Stimulated activated naive CD8-positive, alpha-beta T cell treated with anti-CD3 and anti-CD28 coated beads, Interleukin-15, Interleukin-2, amounts not matched to agents 100 ng/mL and 50 ng/mL, for 24 hours (primary cell): ENCODE measurements at regions not wholly inside any gene's neighbourhood (a gene's known extent, or its start where the extent isn't known, plus 50 kb on each side); places are given as distances from the start of the nearest gene placed in this dataset.

Experiments
- H3K27ac Mint-ChIP-seq: one replicate; pipeline ENCODE4 v1.8.0; 2021; ENCODE audit warnings: mild to moderate bottlenecking, mixed read lengths
- H3K27me3 Mint-ChIP-seq: one replicate; pipeline ENCODE4 v1.8.0; 2021; ENCODE audit warnings: mixed read lengths
- H3K36me3 Mint-ChIP-seq: one replicate; pipeline ENCODE4 v1.8.0; 2021; ENCODE audit warnings: low read depth, mixed read lengths
- H3K4me1 Mint-ChIP-seq: one replicate; pipeline ENCODE4 v1.8.0; 2021; ENCODE audit warnings: low read depth, mixed read lengths
- H3K4me3 Mint-ChIP-seq: one replicate; pipeline ENCODE4 v1.8.0; 2021; ENCODE audit warnings: mild to moderate bottlenecking, mixed read lengths
- H3K9me3 Mint-ChIP-seq: one replicate; pipeline ENCODE4 v1.8.0; 2021; ENCODE audit warnings: mixed read lengths

- Mint-ChIP-seq H3K4me3 (no peak overlapping the region), H3K36me3 (no peaks in the 10 kb centered on the region), H3K27ac (no peak overlapping the region), H3K4me1 (no peaks in the 10 kb centered on the region), H3K9me3 (peaks cover 11% of the 10 kb centered on the region), H3K27me3 (peaks cover 5% of the 10 kb centered on the region)
These were observed 73.8 kb upstream of the OPCML start for GRCh38 chr11:133606124-133606523.

- Mint-ChIP-seq H3K9me3 (peaks cover 11% of the 10 kb centered on the region), H3K4me1 (no peaks in the 10 kb centered on the region), H3K27ac (no peak overlapping the region), H3K4me3 (no peak overlapping the region), H3K27me3 (peaks cover 5% of the 10 kb centered on the region), H3K36me3 (no peaks in the 10 kb centered on the region)
These were observed 73.2 kb upstream of the OPCML start for GRCh38 chr11:133605482-133605881.

- Mint-ChIP-seq H3K36me3 (no peaks in the 10 kb centered on the region), H3K27ac (no peak overlapping the region), H3K4me3 (no peak overlapping the region), H3K9me3 (peaks cover 5% of the 10 kb centered on the region), H3K4me1 (no peaks in the 10 kb centered on the region), H3K27me3 (peaks cover 5% of the 10 kb centered on the region)
These were observed 69.3 kb upstream of the OPCML start for GRCh38 chr11:133601641-133602040.

GRCh38 chr11:133600786-133601185, 68.5 kb upstream of the OPCML start:
- H3K4me1 Mint-ChIP-seq, result no peaks in the 10 kb centered on the region
- H3K36me3 Mint-ChIP-seq, result no peaks in the 10 kb centered on the region
- H3K9me3 Mint-ChIP-seq, result peaks cover 8% of the 10 kb centered on the region
- no peak overlapping the region for H3K27ac Mint-ChIP-seq
- peaks cover 5% of the 10 kb centered on the region for H3K27me3 Mint-ChIP-seq
- H3K4me3 Mint-ChIP-seq, result no peak overlapping the region

- H3K9me3 Mint-ChIP-seq, result peaks cover 8% of the 10 kb centered on the region
- H3K4me3 Mint-ChIP-seq, result no peak overlapping the region
- H3K27me3 Mint-ChIP-seq, result peaks cover 5% of the 10 kb centered on the region
- no peaks in the 10 kb centered on the region for H3K36me3 Mint-ChIP-seq
- H3K4me1 Mint-ChIP-seq, result no peaks in the 10 kb centered on the region
- H3K27ac Mint-ChIP-seq, result no peak overlapping the region
These were observed 68.0 kb upstream of the OPCML start for GRCh38 chr11:133600306-133600705.

- Mint-ChIP-seq H3K4me3 (no peak overlapping the region), H3K4me1 (no peaks in the 10 kb centered on the region), H3K27me3 (peaks cover 5% of the 10 kb centered on the region), H3K36me3 (no peaks in the 10 kb centered on the region), H3K9me3 (peaks cover 11% of the 10 kb centered on the region), H3K27ac (no peak overlapping the region)
These were observed 66.6 kb upstream of the OPCML start for GRCh38 chr11:133598906-133599305.

- H3K36me3 Mint-ChIP-seq, result no peaks in the 10 kb centered on the region
- peaks cover 14% of the 10 kb centered on the region for H3K9me3 Mint-ChIP-seq
- no peaks in the 10 kb centered on the region for H3K4me1 Mint-ChIP-seq
- H3K4me3 Mint-ChIP-seq, result no peak overlapping the region
- peaks cover 5% of the 10 kb centered on the region for H3K27me3 Mint-ChIP-seq
- H3K27ac Mint-ChIP-seq, result no peak overlapping the region
These were observed 64.9 kb upstream of the OPCML start for GRCh38 chr11:133597236-133597635.

GRCh38 chr11:133595998-133596590, 63.8 kb upstream of the OPCML start:
- no peak overlapping the region for H3K4me3 Mint-ChIP-seq
- no peak overlapping the region for H3K27ac Mint-ChIP-seq
- H3K36me3 Mint-ChIP-seq, result no peaks in the 10 kb centered on the region
- no peaks in the 10 kb centered on the region for H3K27me3 Mint-ChIP-seq
- H3K4me1 Mint-ChIP-seq, result no peaks in the 10 kb centered on the region
- peaks cover 10% of the 10 kb centered on the region for H3K9me3 Mint-ChIP-seq

GRCh38 chr11:133593036-133593435, 60.7 kb upstream of the OPCML start:
- H3K9me3 Mint-ChIP-seq, result peaks cover 10% of the 10 kb centered on the region
- no peak overlapping the region for H3K4me3 Mint-ChIP-seq

GRCh38 chr11:133586903-133587517, 54.7 kb upstream of the OPCML start:
- Mint-ChIP-seq H3K27ac (no peak overlapping the region), H3K27me3 (no peaks in the 10 kb centered on the region), H3K9me3 (peaks cover 6% of the 10 kb centered on the region), H3K36me3 (no peaks in the 10 kb centered on the region), H3K4me3 (no peak overlapping the region), H3K4me1 (no peaks in the 10 kb centered on the region)

More at GRCh38 chr11:133593036-133593435, 60.7 kb upstream of the OPCML start:
- no peak overlapping the region for H3K27ac Mint-ChIP-seq
- no peaks in the 10 kb centered on the region for H3K27me3 Mint-ChIP-seq
- no peaks in the 10 kb centered on the region for H3K36me3 Mint-ChIP-seq
- H3K4me1 Mint-ChIP-seq, result no peaks in the 10 kb centered on the region

GRCh38 chr11:133582750-133583149, 50.4 kb upstream of the OPCML start:
- H3K4me3 Mint-ChIP-seq, result no peak overlapping the region
- H3K27me3 Mint-ChIP-seq, result no peaks in the 10 kb centered on the region
- H3K27ac Mint-ChIP-seq, result no peak overlapping the region
- H3K4me1 Mint-ChIP-seq, result no peaks in the 10 kb centered on the region
- H3K9me3 Mint-ChIP-seq, result peaks cover 6% of the 10 kb centered on the region
- no peaks in the 10 kb centered on the region for H3K36me3 Mint-ChIP-seq

- H3K9me3 Mint-ChIP-seq, result peaks cover 6% of the 10 kb centered on the region
- no peaks in the 10 kb centered on the region for H3K4me1 Mint-ChIP-seq
- H3K36me3 Mint-ChIP-seq, result no peaks in the 10 kb centered on the region
- no peak overlapping the region for H3K27ac Mint-ChIP-seq
- no peak overlapping the region for H3K4me3 Mint-ChIP-seq
- no peaks in the 10 kb centered on the region for H3K27me3 Mint-ChIP-seq
These were observed 50.0 kb upstream of the OPCML start for GRCh38 chr11:133582326-133582725.
